Trophoblast cell (in vitro differentiated cells and primary cell): ENCODE measurements at regions not wholly inside any gene's neighbourhood (a gene's known extent, or its start where the extent isn't known, plus 50 kb on each side); places are given as distances from the start of the nearest gene placed in this dataset.

ENCODE experiments used
- DNase-seq, 2 donors: peaks; one replicate each; pipeline ENCODE4 v3.0.0-alpha.2; 2016
- H2AFZ ChIP-seq: 2 replicates; pipeline ENCODE4 v1.6.1; 2013; ENCODE audit warnings: low read length, moderate library complexity, mild to moderate bottlenecking; ENCODE audit not compliant: insufficient read depth, poor library complexity
- H2AK5ac ChIP-seq: 2 replicates; pipeline ENCODE4 v1.6.1; 2013; ENCODE audit warnings: mild to moderate bottlenecking, low read length
- H2BK120ac ChIP-seq: 2 replicates; pipeline ENCODE4 v1.6.1; 2013; ENCODE audit warnings: low read length, mild to moderate bottlenecking, moderate library complexity; ENCODE audit not compliant: insufficient read depth, poor library complexity
- H2BK12ac ChIP-seq: 2 replicates; pipeline ENCODE4 v1.6.1; 2013; ENCODE audit warnings: mild to moderate bottlenecking, low read length, moderate library complexity
- H2BK5ac ChIP-seq: 2 replicates; pipeline ENCODE4 v1.6.1; 2013; ENCODE audit warnings: low read length, low read depth, moderate library complexity, mild to moderate bottlenecking; ENCODE audit not compliant: poor library complexity
- H3K14ac ChIP-seq: 2 replicates; pipeline ENCODE4 v1.6.1; 2013; ENCODE audit warnings: mild to moderate bottlenecking, low read length
- H3K18ac ChIP-seq: 2 replicates; pipeline ENCODE4 v1.6.1; 2013; ENCODE audit warnings: mild to moderate bottlenecking, low read length
- H3K23ac ChIP-seq: 2 replicates; pipeline ENCODE4 v1.6.1; 2013; ENCODE audit warnings: low read length
- H3K27ac ChIP-seq: 2 replicates; pipeline ENCODE4 v1.5.1; 2013; ENCODE audit warnings: low read depth, mild to moderate bottlenecking, inconsistent platforms, low read length, moderate library complexity
- H3K27me3 ChIP-seq: 2 replicates; pipeline ENCODE4 v1.6.1; 2013; ENCODE audit warnings: inconsistent platforms, mild to moderate bottlenecking, low read length, moderate library complexity; ENCODE audit not compliant: insufficient read depth
- H3K36me3 ChIP-seq, 2 experiments: 1 replicate in 1 of 2; 2 replicates in 1 of 2; pipeline ENCODE4 v1.6.1; 2013; ENCODE audit warnings: low read length in 2 of 2, mild to moderate bottlenecking in 2 of 2, moderate library complexity in 1 of 2; ENCODE audit not compliant: insufficient read depth in 2 of 2, control insufficient read depth in 1 of 2
- H3K4ac ChIP-seq: 2 replicates; pipeline ENCODE4 v1.6.1; 2013; ENCODE audit warnings: low read depth, mild to moderate bottlenecking, low read length, moderate library complexity
- H3K4me1 ChIP-seq, 2 experiments: 1 replicate in 1 of 2; 2 replicates in 1 of 2; pipeline ENCODE4 v1.6.1; 2013; ENCODE audit warnings: low read length in 2 of 2, mild to moderate bottlenecking in 2 of 2, moderate library complexity in 1 of 2; ENCODE audit not compliant: insufficient read depth in 2 of 2, control insufficient read depth in 1 of 2
- H3K4me2 ChIP-seq: 2 replicates; pipeline ENCODE4 v1.6.1; 2013; ENCODE audit warnings: inconsistent platforms, mild to moderate bottlenecking, low read length, moderate library complexity
- H3K4me3 ChIP-seq: 2 replicates; pipeline ENCODE4 v1.5.1; 2013; ENCODE audit warnings: mild to moderate bottlenecking, low read depth, low read length, inconsistent platforms
- H3K79me1 ChIP-seq: one replicate; pipeline ENCODE4 v1.6.1; 2013; ENCODE audit warnings: low read length
- H3K79me2 ChIP-seq: 2 replicates; pipeline ENCODE4 v1.6.1; 2013; ENCODE audit warnings: low read length, mild to moderate bottlenecking; ENCODE audit not compliant: control insufficient read depth, insufficient read depth, poor library complexity
- H3K9ac ChIP-seq: 2 replicates; pipeline ENCODE4 v1.6.1; 2013; ENCODE audit warnings: mild to moderate bottlenecking, low read length
- H3K9me3 ChIP-seq: 2 replicates; pipeline ENCODE4 v1.6.1; 2013; ENCODE audit warnings: low read depth, mild to moderate bottlenecking, control low read depth, inconsistent platforms, low read length; ENCODE audit not compliant: insufficient read depth
- H4K12ac ChIP-seq: 2 replicates; pipeline ENCODE4 v1.6.1; 2013; ENCODE audit warnings: low read depth, mild to moderate bottlenecking, low read length, moderate library complexity
- H4K8ac ChIP-seq: 2 replicates; pipeline ENCODE4 v1.6.1; 2013; ENCODE audit warnings: low read depth, mild to moderate bottlenecking, low read length, moderate library complexity
- H4K91ac ChIP-seq: one replicate; pipeline ENCODE4 v1.6.1; 2013; ENCODE audit warnings: low read depth, mild to moderate bottlenecking, low read length, moderate library complexity
- WGBS: extraction: QIAGEN DNeasy Blood & Tissue Kit; methylation state at CpG from one replicate; pipeline ENCODE4 v1.1.7; 2013; ENCODE audit warnings: missing lambda C conversion rate; ENCODE audit not compliant: insufficient read length, insufficient coverage; ENCODE audit errors: extremely low coverage; 5-methylcytosine and 5-hydroxymethylcytosine counted together

- H3K4me3 ChIP-seq, result no peak overlapping the region
- no peaks in the 10 kb centered on the region for H3K27me3 ChIP-seq
- no peaks in the 10 kb centered on the region for H3K79me1 ChIP-seq
- no peaks in the 10 kb centered on the region for H3K79me2 ChIP-seq
- H4K8ac ChIP-seq, result no peak overlapping the region
- H4K91ac ChIP-seq, result no peak overlapping the region
- H3K9ac ChIP-seq, result no peak overlapping the region
- H3K4me2 ChIP-seq, result no peak overlapping the region
- no peak overlapping the region for H3K27ac ChIP-seq
- H2BK120ac ChIP-seq, result no peak overlapping the region
- H2AK5ac ChIP-seq, result no peak overlapping the region
- H3K9me3 ChIP-seq, result no peaks in the 10 kb centered on the region
- no peak for DNase-seq
- no peak overlapping the region for H3K23ac ChIP-seq
- peaks cover 0 to 3% of the 10 kb centered on the region in 2 experiments for H3K4me1 ChIP-seq
- H2BK5ac ChIP-seq, result no peak overlapping the region
- no CpG with 5 or more reads among the region's 3 CpGs for WGBS
- H2AFZ ChIP-seq, result no peak overlapping the region
- H3K14ac ChIP-seq, result no peak overlapping the region
- no peak overlapping the region for H3K4ac ChIP-seq
- H2BK12ac ChIP-seq, result no peak overlapping the region
- H4K12ac ChIP-seq, result no peak overlapping the region
- no peaks in the 10 kb centered on the region for H3K36me3 ChIP-seq
- no peak overlapping the region for H3K18ac ChIP-seq
Observed at GRCh38 chr2:199690225-199690624, 160.8 kb downstream of the FTCDNL1 start.

GRCh38 chr2:199685669-199686068, 165.3 kb downstream of the FTCDNL1 start:
- Histone ChIP-seq H3K27ac (no peak overlapping the region), H2BK12ac (no peak overlapping the region), H3K23ac (no peak overlapping the region), H3K18ac (no peak overlapping the region), H3K14ac (no peak overlapping the region), H3K36me3 (no peaks in the 10 kb centered on the region), H3K9ac (no peak overlapping the region), H3K4me1 (no peaks in the 10 kb centered on the region), H2BK120ac (no peak overlapping the region), H4K91ac (no peak overlapping the region), H3K4me2 (no peak overlapping the region), H3K79me2 (no peaks in the 10 kb centered on the region), H4K8ac (no peak overlapping the region), H3K79me1 (no peaks in the 10 kb centered on the region), H2AK5ac (no peak overlapping the region), H3K4ac (no peak overlapping the region), H3K9me3 (no peaks in the 10 kb centered on the region), H2BK5ac (no peak overlapping the region), H3K27me3 (no peaks in the 10 kb centered on the region), H4K12ac (no peak overlapping the region), H2AFZ (no peak overlapping the region), H3K4me3 (no peak overlapping the region)
- DNase-seq, result no peak

GRCh38 chr2:199684832-199685231, 166.2 kb downstream of the FTCDNL1 start:
- DNase-seq, result no peak
- WGBS, result no CpG with 5 or more reads among the region's 2 CpGs

GRCh38 chr2:199684168-199684567, 166.8 kb downstream of the FTCDNL1 start:
- Histone ChIP-seq H2AFZ (no peak overlapping the region), H3K4me2 (no peak overlapping the region), H4K91ac (no peak overlapping the region), H3K36me3 (no peaks in the 10 kb centered on the region), H3K18ac (no peak overlapping the region), H4K8ac (no peak overlapping the region), H3K27me3 (no peaks in the 10 kb centered on the region), H2BK12ac (no peak overlapping the region), H3K23ac (no peak overlapping the region), H3K4me1 (no peaks in the 10 kb centered on the region), H3K27ac (no peak overlapping the region), H3K4me3 (no peak overlapping the region), H3K79me2 (no peaks in the 10 kb centered on the region), H2AK5ac (no peak overlapping the region), H3K14ac (no peak overlapping the region), H2BK5ac (no peak overlapping the region), H3K9me3 (no peaks in the 10 kb centered on the region), H3K9ac (no peak overlapping the region), H4K12ac (no peak overlapping the region), H3K4ac (no peak overlapping the region), H2BK120ac (no peak overlapping the region), H3K79me1 (no peaks in the 10 kb centered on the region)
- no peak for DNase-seq
- WGBS, result no CpG with 5 or more reads among the region's 1 CpG

More at GRCh38 chr2:199684832-199685231, 166.2 kb downstream of the FTCDNL1 start:
- H3K27ac ChIP-seq, result no peak overlapping the region
- H2BK12ac ChIP-seq, result no peak overlapping the region
- H3K27me3 ChIP-seq, result no peaks in the 10 kb centered on the region
- H3K23ac ChIP-seq, result no peak overlapping the region
- no peak overlapping the region for H3K4me3 ChIP-seq
- no peak overlapping the region for H3K4me2 ChIP-seq
- H3K79me1 ChIP-seq, result no peaks in the 10 kb centered on the region
- no peak overlapping the region for H2AK5ac ChIP-seq
- H2AFZ ChIP-seq, result no peak overlapping the region
- no peaks in the 10 kb centered on the region for H3K36me3 ChIP-seq
- H3K79me2 ChIP-seq, result no peaks in the 10 kb centered on the region
- H2BK120ac ChIP-seq, result no peak overlapping the region
- H3K18ac ChIP-seq, result no peak overlapping the region
- H4K91ac ChIP-seq, result no peak overlapping the region
- H3K4ac ChIP-seq, result no peak overlapping the region
- no peak overlapping the region for H3K14ac ChIP-seq
- H4K12ac ChIP-seq, result no peak overlapping the region
- H2BK5ac ChIP-seq, result no peak overlapping the region
- no peak overlapping the region for H4K8ac ChIP-seq
- no peaks in the 10 kb centered on the region for H3K4me1 ChIP-seq
- H3K9ac ChIP-seq, result no peak overlapping the region
- no peaks in the 10 kb centered on the region for H3K9me3 ChIP-seq
